HepG2 (cell line): ENCODE measurements at regions not wholly inside any gene's neighbourhood (a gene's known extent, or its start where the extent isn't known, plus 50 kb on each side); places are given as distances from the start of the nearest gene placed in this dataset.

ENCODE experiments used
- CBFB ChIP-seq: sonication (generic); formaldehyde crosslinking; IDR thresholded peaks from 2 replicates; pipeline ENCODE4 v1.4.0; 2020; ENCODE audit warnings: missing genetic modification reagents
- CHD4 ChIP-seq: fragments of 200-600 bp; sonication (generic); IDR thresholded peaks from 2 replicates; pipeline ENCODE4 v1.7.0; 2017; ENCODE audit warnings: mild to moderate bottlenecking, low read length, borderline replicate concordance
- GATAD1 ChIP-seq: IDR thresholded peaks from 2 replicates; pipeline ENCODE4 v1.6.1; 2016; ENCODE audit warnings: missing genetic modification reagents, missing compliant biosample characterization
- ISX ChIP-seq: sonication (generic); formaldehyde crosslinking; conservative IDR thresholded peaks from 2 replicates; pipeline ENCODE4 v1.5.0; 2020; ENCODE audit warnings: missing genetic modification reagents
- KDM5A ChIP-seq: fragments of 200-600 bp; sonication (generic); IDR thresholded peaks from 2 replicates; pipeline ENCODE4 v1.7.0; 2018; ENCODE audit warnings: antibody characterized with exemption, mild to moderate bottlenecking, low read length, borderline replicate concordance
- RXRB ChIP-seq: IDR thresholded peaks from 2 replicates; pipeline ENCODE4 v1.6.1; 2016; ENCODE audit warnings: borderline replicate concordance, missing genetic modification reagents, missing compliant biosample characterization
- YEATS2 ChIP-seq: sonication (generic); formaldehyde crosslinking; IDR thresholded peaks from 2 replicates; pipeline ENCODE4 v1.4.0; 2020; ENCODE audit warnings: missing genetic modification reagents, borderline replicate concordance
- ZFY ChIP-seq: sonication (generic); formaldehyde crosslinking; IDR thresholded peaks from 2 replicates; pipeline ENCODE4 v1.4.0; 2020; ENCODE audit warnings: missing genetic modification reagents
- ZNF136 ChIP-seq: sonication (generic); formaldehyde crosslinking; IDR thresholded peaks from 2 replicates; pipeline ENCODE4 v1.8.1; 2022; ENCODE audit warnings: low read depth, mild to moderate bottlenecking, moderate library complexity, missing genetic modification reagents
- ZNF264 ChIP-seq: sonication (generic); formaldehyde crosslinking; IDR thresholded peaks from 2 replicates; pipeline ENCODE4 v1.4.0; 2020; ENCODE audit warnings: missing genetic modification reagents
- ZNF326 ChIP-seq: sonication (generic); formaldehyde crosslinking; IDR thresholded peaks from 2 replicates; pipeline ENCODE4 v1.4.0; 2020; ENCODE audit warnings: missing genetic modification reagents, borderline replicate concordance
- ZNF354B ChIP-seq: sonication (generic); formaldehyde crosslinking; IDR thresholded peaks from 2 replicates; pipeline ENCODE4 v1.8.0; 2022; ENCODE audit warnings: mild to moderate bottlenecking, missing genetic modification reagents
- ZNF557 ChIP-seq: sonication (generic); formaldehyde crosslinking; IDR thresholded peaks from 2 replicates; pipeline ENCODE4 v1.4.0; 2020; ENCODE audit warnings: missing genetic modification reagents
- ZNF570 ChIP-seq: sonication (generic); formaldehyde crosslinking; IDR thresholded peaks from 2 replicates; pipeline ENCODE4 v1.4.0; 2020; ENCODE audit warnings: mild to moderate bottlenecking, missing genetic modification reagents, borderline replicate concordance
- ZNF589 ChIP-seq: sonication (generic); formaldehyde crosslinking; conservative IDR thresholded peaks from 2 replicates; pipeline ENCODE4 v1.8.0; 2022; ENCODE audit warnings: mild to moderate bottlenecking, moderate library complexity, missing genetic modification reagents
- ZNF660 ChIP-seq: sonication (generic); formaldehyde crosslinking; IDR thresholded peaks from 2 replicates; pipeline ENCODE4 v1.5.1; 2020; ENCODE audit warnings: mild to moderate bottlenecking, low read depth, missing genetic modification reagents, borderline replicate concordance
- ZNF850 ChIP-seq: sonication (generic); formaldehyde crosslinking; conservative IDR thresholded peaks from 2 replicates; pipeline ENCODE4 v1.9.0; 2021; ENCODE audit warnings: mild to moderate bottlenecking, missing genetic modification reagents
- TF ChIP-seq, protein P1 (sequence below): sonication (generic); formaldehyde crosslinking; IDR thresholded peaks from 2 replicates; pipeline ENCODE4 v1.4.0; 2020; ENCODE audit warnings: missing genetic modification reagents, borderline replicate concordance
- TF ChIP-seq, protein P2 (sequence below): sonication (generic); formaldehyde crosslinking; conservative IDR thresholded peaks from 2 replicates; pipeline ENCODE4 v1.5.0; 2020; ENCODE audit warnings: missing genetic modification reagents

DNA sequence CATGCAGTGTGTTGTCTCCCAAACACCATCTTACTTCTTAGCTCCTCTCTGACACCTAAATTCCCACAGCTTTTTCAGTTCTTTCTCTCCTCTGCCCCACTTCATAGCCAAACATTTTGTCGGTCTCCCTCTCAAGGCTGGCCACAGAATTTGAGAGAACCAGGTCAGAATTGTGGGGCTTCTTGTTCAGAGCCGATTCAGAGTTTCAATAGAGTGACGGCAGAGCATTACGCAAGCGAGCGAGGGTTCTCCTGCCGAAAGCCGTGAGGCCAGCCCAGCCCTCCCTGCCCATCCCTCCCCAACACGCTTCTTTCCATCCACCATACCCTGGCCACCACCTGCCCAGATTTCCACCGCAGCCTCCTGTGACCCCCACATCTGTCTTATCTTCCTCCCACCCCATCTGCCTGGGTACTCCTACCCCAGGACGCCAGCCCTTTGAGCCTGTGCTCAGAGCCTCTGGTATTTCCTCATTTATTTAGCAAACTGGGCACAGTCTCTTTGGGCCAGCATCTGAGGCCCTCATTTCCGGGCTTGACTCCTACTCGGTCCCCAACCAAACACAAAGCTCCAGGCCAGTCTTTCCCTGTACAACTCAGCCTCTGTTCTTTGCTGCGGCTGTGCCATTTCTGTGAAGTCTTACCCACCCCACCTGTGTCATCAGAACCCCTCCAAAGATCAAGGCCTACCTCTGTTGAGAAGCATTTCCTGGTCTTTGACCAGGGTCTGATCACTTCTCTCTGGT, 70.0 kb upstream of the MAP4K4 start (continued):
- TF ChIP-seq ZNF850 (CRISPR knock-in tag) (no peak), ZNF589 (no peak), YEATS2 (CRISPR knock-in tag) (no peak), ZNF660 (no peak), RXRB (peak; percentile 10; the same call in 1 of the 2 replicates), ZNF264 (CRISPR knock-in tag) (no peak), ZNF354B (CRISPR knock-in tag) (no peak), ZNF557 (CRISPR knock-in tag) (no peak), ZNF136 (CRISPR knock-in tag) (no peak), ISX (CRISPR knock-in tag) (no peak), CBFB (no peak), GATAD1 (CRISPR knock-in tag) (no peak), CHD4 (no peak), ZFY (CRISPR knock-in tag) (no peak), ZNF570 (CRISPR knock-in tag) (no peak), KDM5A (no peak), ZNF326 (CRISPR knock-in tag) (no peak)
- TF ChIP-seq, protein P1, sequence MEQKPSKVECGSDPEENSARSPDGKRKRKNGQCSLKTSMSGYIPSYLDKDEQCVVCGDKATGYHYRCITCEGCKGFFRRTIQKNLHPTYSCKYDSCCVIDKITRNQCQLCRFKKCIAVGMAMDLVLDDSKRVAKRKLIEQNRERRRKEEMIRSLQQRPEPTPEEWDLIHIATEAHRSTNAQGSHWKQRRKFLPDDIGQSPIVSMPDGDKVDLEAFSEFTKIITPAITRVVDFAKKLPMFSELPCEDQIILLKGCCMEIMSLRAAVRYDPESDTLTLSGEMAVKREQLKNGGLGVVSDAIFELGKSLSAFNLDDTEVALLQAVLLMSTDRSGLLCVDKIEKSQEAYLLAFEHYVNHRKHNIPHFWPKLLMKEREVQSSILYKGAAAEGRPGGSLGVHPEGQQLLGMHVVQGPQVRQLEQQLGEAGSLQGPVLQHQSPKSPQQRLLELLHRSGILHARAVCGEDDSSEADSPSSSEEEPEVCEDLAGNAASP (CRISPR knock-in tag), result 0 out of 2 replicates have a peak, but pooled peaks have one; percentile 28
- TF ChIP-seq, protein P2, sequence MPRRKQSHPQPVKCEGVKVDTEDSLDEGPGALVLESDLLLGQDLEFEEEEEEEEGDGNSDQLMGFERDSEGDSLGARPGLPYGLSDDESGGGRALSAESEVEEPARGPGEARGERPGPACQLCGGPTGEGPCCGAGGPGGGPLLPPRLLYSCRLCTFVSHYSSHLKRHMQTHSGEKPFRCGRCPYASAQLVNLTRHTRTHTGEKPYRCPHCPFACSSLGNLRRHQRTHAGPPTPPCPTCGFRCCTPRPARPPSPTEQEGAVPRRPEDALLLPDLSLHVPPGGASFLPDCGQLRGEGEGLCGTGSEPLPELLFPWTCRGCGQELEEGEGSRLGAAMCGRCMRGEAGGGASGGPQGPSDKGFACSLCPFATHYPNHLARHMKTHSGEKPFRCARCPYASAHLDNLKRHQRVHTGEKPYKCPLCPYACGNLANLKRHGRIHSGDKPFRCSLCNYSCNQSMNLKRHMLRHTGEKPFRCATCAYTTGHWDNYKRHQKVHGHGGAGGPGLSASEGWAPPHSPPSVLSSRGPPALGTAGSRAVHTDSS (CRISPR knock-in tag), result no peak
